Ascending aorta (tissue), 2 donors: ENCODE measurements at regions not wholly inside any gene's neighbourhood (a gene's known extent, or its start where the extent isn't known, plus 50 kb on each side); places are given as distances from the start of the nearest gene placed in this dataset.
A peak's percentile ranks its signal among the peaks of the same experiment; 100 is the strongest.

ENCODE experiments used
- DNase-seq, 2 donors: peaks; one replicate each; pipeline ENCODE4 v3.0.0-alpha.2; 2019; ENCODE audit warnings: low spot score in 2 of 2
- H3K27ac ChIP-seq, 2 donors: fragments of 200-600 bp; sonication (generic); one replicate each; pipeline ENCODE4 v1.5.1; 2016 to 2017; ENCODE audit warnings: mild to moderate bottlenecking in 1 of 2
- H3K27me3 ChIP-seq: fragments of 200-600 bp; sonication (generic); one replicate; pipeline ENCODE4 v1.5.1; 2017
- H3K36me3 ChIP-seq, 2 donors: fragments of 200-600 bp; sonication (generic); one replicate each; pipeline ENCODE4 v1.5.1; 2016
- H3K4me1 ChIP-seq, 2 donors: fragments of 200-600 bp; sonication (generic); one replicate each; pipeline ENCODE4 v1.5.1; 2016 to 2017; ENCODE audit warnings: mild to moderate bottlenecking in 1 of 2
- H3K4me3 ChIP-seq, 2 donors: fragments of 200-600 bp; sonication (generic); one replicate each; pipeline ENCODE4 v1.5.1; 2016 to 2017; ENCODE audit warnings: mild to moderate bottlenecking in 1 of 2
- H3K9me3 ChIP-seq, 2 donors: fragments of 200-600 bp; sonication (generic); one replicate each; pipeline ENCODE4 v1.5.1; 2016
- CTCF ChIP-seq, 3 experiments: fragments of 200-600 bp in 2 of 3; fragments of 450-650 bp in 1 of 3; sonication (generic) in 2 of 3; IDR thresholded peaks; one replicate each; pipeline ENCODE4 v1.5.1; 2016 to 2019; ENCODE audit warnings: antibody characterized with exemption in 3 of 3, mild to moderate bottlenecking in 1 of 3, moderate library complexity in 1 of 3
- intact Hi-C: fragments of 100-400 bp; cut with DNase I; formaldehyde crosslinking; loops from one replicate; pipeline ENCODE4 v1.15.1; 2023

DNA sequence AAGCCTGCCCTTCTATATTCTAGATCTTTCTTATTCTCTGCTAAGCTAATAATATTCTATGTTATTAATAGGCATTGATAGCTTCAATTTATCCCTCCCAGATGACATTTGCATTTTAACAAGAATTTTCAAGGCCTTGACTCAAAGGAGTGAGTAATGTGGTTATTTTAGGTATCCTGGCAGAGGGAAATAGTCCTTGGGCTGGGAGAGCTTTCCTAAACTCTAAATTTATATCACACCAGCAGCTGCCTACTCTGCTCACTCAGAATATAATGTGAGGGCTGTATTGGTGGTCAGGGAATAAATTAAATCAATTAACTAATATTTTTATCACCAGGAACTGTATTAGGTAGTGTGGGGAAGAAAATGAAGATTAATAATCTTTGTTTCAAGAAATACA is 74.8 kb upstream of the ADAM23 start:
- DNase-seq = no peak
- H3K36me3 ChIP-seq = no peaks in the 10 kb centered on the region

GRCh38 chr2:206368933-206369569 is 74.3 kb upstream of the ADAM23 start:
- Histone ChIP-seq H3K27me3 (no peaks in the 10 kb centered on the region), H3K36me3 (no peaks in the 10 kb centered on the region), H3K4me3 (no peak overlapping the region), H3K27ac (peak overlapping the region in 1 of 2 donors; percentile 31), H3K4me1 (no peaks in the 10 kb centered on the region), H3K9me3 (no peaks in the 10 kb centered on the region)
- intact Hi-C loops = no loop called here
- no peak for TF ChIP-seq CTCF (IDR thresholded peaks at IDR 0.05)
- no peak for DNase-seq

More for the DNA sequence above, 74.8 kb upstream of the ADAM23 start:
- peak overlapping the region in 1 of 2 donors; percentile 31 for H3K27ac ChIP-seq
- H3K27me3 ChIP-seq = no peaks in the 10 kb centered on the region
- no peak overlapping the region for H3K4me3 ChIP-seq
- TF ChIP-seq CTCF (IDR thresholded peaks at IDR 0.05) = no peak
- no peaks in the 10 kb centered on the region for H3K9me3 ChIP-seq
- no peaks in the 10 kb centered on the region for H3K4me1 ChIP-seq
- intact Hi-C loops = no loop called here

DNA sequence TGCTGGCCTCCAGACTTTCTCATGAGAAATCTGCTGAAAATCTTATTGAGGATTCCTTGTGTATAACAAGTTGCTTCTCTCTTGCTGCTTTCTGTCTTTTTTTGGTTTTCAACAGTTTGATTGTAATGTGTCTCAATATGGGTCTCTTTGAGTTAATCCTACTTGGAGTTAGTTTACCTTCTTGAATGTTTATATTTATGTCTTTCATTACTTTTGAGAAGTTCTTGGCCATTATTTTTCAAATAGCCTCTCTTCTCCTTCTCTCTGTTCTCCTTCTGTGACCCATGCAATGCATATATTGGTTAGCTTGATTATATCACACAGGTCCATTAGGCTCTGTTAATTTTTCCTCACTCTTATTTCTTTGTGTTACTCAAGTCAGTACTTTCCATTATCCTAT is 67.4 kb upstream of the ADAM23 start:
- TF ChIP-seq CTCF (IDR thresholded peaks at IDR 0.05) = no peak
- Histone ChIP-seq H3K27ac (no peak overlapping the region), H3K36me3 (no peaks in the 10 kb centered on the region), H3K27me3 (no peaks in the 10 kb centered on the region), H3K9me3 (peaks cover 0 to 4% of the 10 kb centered on the region in 2 donors), H3K4me1 (no peaks in the 10 kb centered on the region), H3K4me3 (no peak overlapping the region)
- DNase-seq = no peak
- intact Hi-C loops = no loop called here

- Histone ChIP-seq H3K9me3 (peaks cover 1 to 13% of the 10 kb centered on the region in 2 donors), H3K4me1 (no peaks in the 10 kb centered on the region), H3K36me3 (no peaks in the 10 kb centered on the region), H3K27ac (no peak overlapping the region), H3K4me3 (no peak overlapping the region), H3K27me3 (no peaks in the 10 kb centered on the region)
- intact Hi-C loops = no loop called here
- TF ChIP-seq CTCF (IDR thresholded peaks at IDR 0.05) = no peak
- DNase-seq = no peak
Measured at GRCh38 chr2:206378835-206379234, 64.5 kb upstream of the ADAM23 start.

GRCh38 chr2:206379266-206379665 is 64.1 kb upstream of the ADAM23 start:
- no peaks in the 10 kb centered on the region for H3K4me1 ChIP-seq
- TF ChIP-seq CTCF (IDR thresholded peaks at IDR 0.05) = no peak
- H3K4me3 ChIP-seq = no peak overlapping the region
- H3K27me3 ChIP-seq = no peaks in the 10 kb centered on the region
- intact Hi-C loops = no loop called here
- DNase-seq = no peak
- H3K36me3 ChIP-seq = no peaks in the 10 kb centered on the region
- H3K27ac ChIP-seq = no peak overlapping the region
- peaks cover 6 to 17% of the 10 kb centered on the region in 2 donors for H3K9me3 ChIP-seq

- no peak for TF ChIP-seq CTCF (IDR thresholded peaks at IDR 0.05)
Measured at GRCh38 chr2:206379886-206380285, 63.4 kb upstream of the ADAM23 start.

More at GRCh38 chr2:206379886-206380285, 63.4 kb upstream of the ADAM23 start:
- H3K4me1 ChIP-seq = no peaks in the 10 kb centered on the region
- H3K27me3 ChIP-seq = no peaks in the 10 kb centered on the region
- peaks cover 9 to 19% of the 10 kb centered on the region in 2 donors for H3K9me3 ChIP-seq
- H3K36me3 ChIP-seq = no peaks in the 10 kb centered on the region
- H3K27ac ChIP-seq = no peak overlapping the region
- no peak for DNase-seq
- intact Hi-C loops = no loop called here
- H3K4me3 ChIP-seq = no peak overlapping the region
